SK-N-SH treated with all-trans-retinoic acid at 6 μM for 48 hours (cell line): ENCODE measurements at regions not wholly inside any gene's neighbourhood (a gene's known extent, or its start where the extent isn't known, plus 50 kb on each side); places are given as distances from the start of the nearest gene placed in this dataset.

Source experiments
- ATAC-seq: fragments of 200-7000 bp; cut with Tn5 transposase; 3 replicates; pipeline ENCODE4 v1.9.1; 2020; ENCODE audit warnings: mild to moderate bottlenecking, moderate library complexity
- ARNTL ChIP-seq: fragments of 450-650 bp; formaldehyde crosslinking; IDR thresholded peaks from 2 replicates; pipeline ENCODE4 v1.5.0; 2020; ENCODE audit warnings: low read depth, mild to moderate bottlenecking, moderate library complexity, borderline replicate concordance
- BACH2 ChIP-seq: fragments of 250-450 bp; sonication (Bioruptor Pico); IDR thresholded peaks from 2 replicates; pipeline ENCODE4 v1.9.0; 2021; ENCODE audit warnings: mild to moderate bottlenecking, borderline replicate concordance
- CSDC2 ChIP-seq: fragments of 250-450 bp; sonication (Bioruptor Pico); IDR thresholded peaks from 2 replicates; pipeline ENCODE4 v1.5.0; 2020; ENCODE audit warnings: mild to moderate bottlenecking, moderate library complexity
- ESRRG ChIP-seq: fragments of 250-450 bp; sonication (Bioruptor Pico); IDR thresholded peaks from 2 replicates; pipeline ENCODE4 v1.6.1; 2021; ENCODE audit warnings: mild to moderate bottlenecking
- GLIS3 ChIP-seq: fragments of 250-450 bp; sonication (Bioruptor Pico); IDR thresholded peaks from 2 replicates; pipeline ENCODE4 v1.5.0; 2020; ENCODE audit warnings: mild to moderate bottlenecking, moderate library complexity
- ISL1 ChIP-seq: fragments of 250-450 bp; sonication (Bioruptor Pico); IDR thresholded peaks from 2 replicates; pipeline ENCODE4 v2.1.2; 2022; ENCODE audit warnings: mild to moderate bottlenecking, moderate library complexity
- OSR1 ChIP-seq: fragments of 250-450 bp; sonication (Bioruptor Pico); IDR thresholded peaks from 2 replicates; pipeline ENCODE4 v1.8.0; 2022; ENCODE audit warnings: moderate library complexity, mild to moderate bottlenecking, inconsistent platforms
- PPARA ChIP-seq: fragments of 250-450 bp; sonication (Bioruptor Pico); IDR thresholded peaks from 2 replicates; pipeline ENCODE4 v1.5.0; 2020; ENCODE audit warnings: mild to moderate bottlenecking, borderline replicate concordance
- RARB ChIP-seq: fragments of 250-450 bp; sonication (Bioruptor Pico); IDR thresholded peaks from 2 replicates; pipeline ENCODE4 v1.8.0; 2021; ENCODE audit warnings: mild to moderate bottlenecking, moderate library complexity
- SNAI2 ChIP-seq: fragments of 250-450 bp; sonication (Bioruptor Pico); IDR thresholded peaks from 2 replicates; pipeline ENCODE4 v1.5.0; 2020; ENCODE audit warnings: mild to moderate bottlenecking, moderate library complexity
- TCF4 ChIP-seq: fragments of 250-450 bp; sonication (Bioruptor Pico); IDR thresholded peaks from 2 replicates; pipeline ENCODE4 v1.8.0; 2021; ENCODE audit warnings: mild to moderate bottlenecking, moderate library complexity, borderline replicate concordance
- TOX ChIP-seq: fragments of 250-450 bp; sonication (Bioruptor Pico); IDR thresholded peaks from 2 replicates; pipeline ENCODE4 v1.8.0; 2021; ENCODE audit warnings: mild to moderate bottlenecking, moderate library complexity, borderline replicate concordance
- ZC3H10 ChIP-seq: fragments of 250-450 bp; sonication (Bioruptor Pico); IDR thresholded peaks from 2 replicates; pipeline ENCODE4 v1.5.1; 2021; ENCODE audit warnings: mild to moderate bottlenecking, moderate library complexity
- ZFP3 ChIP-seq: fragments of 250-450 bp; sonication (Bioruptor Pico); IDR thresholded peaks from 2 replicates; pipeline ENCODE4 v1.5.0; 2020; ENCODE audit warnings: mild to moderate bottlenecking, moderate library complexity
- ZFP30 ChIP-seq: fragments of 450-650 bp; formaldehyde crosslinking; IDR thresholded peaks from 2 replicates; pipeline ENCODE4 v1.5.0; 2022; ENCODE audit warnings: mild to moderate bottlenecking, moderate library complexity
- ZNF565 ChIP-seq: fragments of 450-650 bp; formaldehyde crosslinking; conservative IDR thresholded peaks from 2 replicates; pipeline ENCODE4 v1.5.0; 2020; ENCODE audit warnings: low read depth, mild to moderate bottlenecking, moderate library complexity
- ZNF70 ChIP-seq: fragments of 450-650 bp; formaldehyde crosslinking; IDR thresholded peaks from 2 replicates; pipeline ENCODE4 v1.5.0; 2020; ENCODE audit warnings: mild to moderate bottlenecking, moderate library complexity
- ZNF8 ChIP-seq: fragments of 450-650 bp; formaldehyde crosslinking; IDR thresholded peaks from 2 replicates; pipeline ENCODE4 v1.5.0; 2020; ENCODE audit warnings: mild to moderate bottlenecking, moderate library complexity
- TF ChIP-seq, protein P1 (sequence below): fragments of 250-450 bp; sonication (Bioruptor Pico); IDR thresholded peaks from 2 replicates; pipeline ENCODE4 v1.5.1; 2021; ENCODE audit warnings: mild to moderate bottlenecking, moderate library complexity
- TF ChIP-seq, protein P2 (sequence below): fragments of 250-450 bp; sonication (Bioruptor Pico); IDR thresholded peaks from 2 replicates; pipeline ENCODE4 v1.8.0; 2021; ENCODE audit warnings: low read depth, mild to moderate bottlenecking, moderate library complexity, borderline replicate concordance
- TF ChIP-seq, protein P3 (sequence below): fragments of 250-450 bp; sonication (Bioruptor Pico); IDR thresholded peaks from 2 replicates; pipeline ENCODE4 v1.8.0; 2020; ENCODE audit warnings: mild to moderate bottlenecking, moderate library complexity, borderline replicate concordance
- TF ChIP-seq, protein P4 (sequence below): fragments of 250-450 bp; sonication (Bioruptor Pico); IDR thresholded peaks from 2 replicates; pipeline ENCODE4 v1.5.1; 2020; ENCODE audit warnings: low read depth, mild to moderate bottlenecking, moderate library complexity
- TF ChIP-seq, protein P5 (sequence below): fragments of 250-450 bp; sonication (Bioruptor Pico); IDR thresholded peaks from 2 replicates; pipeline ENCODE4 v1.5.0; 2020; ENCODE audit warnings: mild to moderate bottlenecking, moderate library complexity

DNA sequence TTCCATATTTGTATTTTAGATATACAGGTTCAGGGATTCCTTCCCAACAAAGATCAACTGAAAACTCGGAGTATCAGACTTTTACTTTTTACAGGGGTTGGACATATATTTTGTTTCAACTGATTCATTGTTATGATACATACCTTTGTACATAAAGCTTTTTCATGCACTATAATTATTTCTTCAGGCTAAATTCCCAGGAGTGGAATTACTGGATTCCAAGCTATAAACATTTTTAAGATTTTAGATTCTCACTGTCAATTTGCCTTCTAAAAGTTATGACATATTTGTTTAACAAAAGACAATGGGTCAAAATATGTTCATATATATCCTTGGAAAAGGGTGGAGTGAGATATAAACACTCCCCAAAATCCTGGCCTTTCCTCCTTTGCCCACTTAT, 449.0 kb downstream of the PDCD6IP start (continued):
- TF ChIP-seq, protein P1, sequence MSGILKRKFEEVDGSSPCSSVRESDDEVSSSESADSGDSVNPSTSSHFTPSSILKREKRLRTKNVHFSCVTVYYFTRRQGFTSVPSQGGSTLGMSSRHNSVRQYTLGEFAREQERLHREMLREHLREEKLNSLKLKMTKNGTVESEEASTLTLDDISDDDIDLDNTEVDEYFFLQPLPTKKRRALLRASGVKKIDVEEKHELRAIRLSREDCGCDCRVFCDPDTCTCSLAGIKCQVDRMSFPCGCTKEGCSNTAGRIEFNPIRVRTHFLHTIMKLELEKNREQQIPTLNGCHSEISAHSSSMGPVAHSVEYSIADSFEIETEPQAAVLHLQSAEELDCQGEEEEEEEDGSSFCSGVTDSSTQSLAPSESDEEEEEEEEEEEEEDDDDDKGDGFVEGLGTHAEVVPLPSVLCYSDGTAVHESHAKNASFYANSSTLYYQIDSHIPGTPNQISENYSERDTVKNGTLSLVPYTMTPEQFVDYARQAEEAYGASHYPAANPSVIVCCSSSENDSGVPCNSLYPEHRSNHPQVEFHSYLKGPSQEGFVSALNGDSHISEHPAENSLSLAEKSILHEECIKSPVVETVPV (CRISPR knock-in tag): no peak
- no peak for TF ChIP-seq ARNTL (CRISPR knock-in tag)
- TF ChIP-seq ZNF70 (CRISPR knock-in tag): no peak
- TF ChIP-seq ZC3H10: no peak

DNA sequence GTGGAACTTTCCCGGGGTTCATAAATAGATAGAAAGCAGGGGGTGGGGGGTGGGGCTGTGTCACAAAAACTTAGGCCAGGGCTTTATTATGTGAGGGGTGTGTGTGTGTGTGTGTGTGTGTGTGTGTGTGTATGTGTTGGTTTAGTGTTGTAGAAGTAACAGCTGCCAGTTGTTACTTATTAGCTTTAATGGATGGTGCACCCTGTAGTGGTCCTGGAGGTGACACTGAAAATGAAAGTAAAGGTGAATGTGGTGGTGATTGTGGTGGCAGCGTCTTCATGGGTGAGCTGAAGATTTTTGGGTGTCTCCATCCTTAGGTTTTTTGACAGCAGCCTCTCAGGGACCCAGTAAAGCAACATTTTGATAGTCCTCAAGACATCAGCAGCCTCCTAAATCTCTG, 449.9 kb downstream of the PDCD6IP start:
- no peak for ATAC-seq
- TF ChIP-seq RARB (no peak), ZC3H10 (no peak), CSDC2 (CRISPR knock-in tag) (no peak), TOX (CRISPR knock-in tag) (no peak), ISL1 (CRISPR knock-in tag) (no peak), ZFP30 (CRISPR knock-in tag) (no peak), TCF4 (CRISPR knock-in tag) (no peak), OSR1 (no peak), ESRRG (no peak), BACH2 (CRISPR knock-in tag) (no peak), PPARA (CRISPR knock-in tag) (no peak), GLIS3 (CRISPR knock-in tag) (no peak), ZFP3 (CRISPR knock-in tag) (no peak)
- TF ChIP-seq, protein P1 (CRISPR knock-in tag): no peak
- TF ChIP-seq, protein P2, sequence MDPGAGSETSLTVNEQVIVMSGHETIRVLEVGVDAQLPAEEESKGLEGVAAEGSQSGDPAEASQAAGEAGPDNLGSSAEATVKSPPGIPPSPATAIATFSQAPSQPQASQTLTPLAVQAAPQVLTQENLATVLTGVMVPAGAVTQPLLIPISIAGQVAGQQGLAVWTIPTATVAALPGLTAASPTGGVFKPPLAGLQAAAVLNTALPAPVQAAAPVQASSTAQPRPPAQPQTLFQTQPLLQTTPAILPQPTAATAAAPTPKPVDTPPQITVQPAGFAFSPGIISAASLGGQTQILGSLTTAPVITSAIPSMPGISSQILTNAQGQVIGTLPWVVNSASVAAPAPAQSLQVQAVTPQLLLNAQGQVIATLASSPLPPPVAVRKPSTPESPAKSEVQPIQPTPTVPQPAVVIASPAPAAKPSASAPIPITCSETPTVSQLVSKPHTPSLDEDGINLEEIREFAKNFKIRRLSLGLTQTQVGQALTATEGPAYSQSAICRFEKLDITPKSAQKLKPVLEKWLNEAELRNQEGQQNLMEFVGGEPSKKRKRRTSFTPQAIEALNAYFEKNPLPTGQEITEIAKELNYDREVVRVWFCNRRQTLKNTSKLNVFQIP (CRISPR knock-in tag): no peak
- TF ChIP-seq, protein P3, sequence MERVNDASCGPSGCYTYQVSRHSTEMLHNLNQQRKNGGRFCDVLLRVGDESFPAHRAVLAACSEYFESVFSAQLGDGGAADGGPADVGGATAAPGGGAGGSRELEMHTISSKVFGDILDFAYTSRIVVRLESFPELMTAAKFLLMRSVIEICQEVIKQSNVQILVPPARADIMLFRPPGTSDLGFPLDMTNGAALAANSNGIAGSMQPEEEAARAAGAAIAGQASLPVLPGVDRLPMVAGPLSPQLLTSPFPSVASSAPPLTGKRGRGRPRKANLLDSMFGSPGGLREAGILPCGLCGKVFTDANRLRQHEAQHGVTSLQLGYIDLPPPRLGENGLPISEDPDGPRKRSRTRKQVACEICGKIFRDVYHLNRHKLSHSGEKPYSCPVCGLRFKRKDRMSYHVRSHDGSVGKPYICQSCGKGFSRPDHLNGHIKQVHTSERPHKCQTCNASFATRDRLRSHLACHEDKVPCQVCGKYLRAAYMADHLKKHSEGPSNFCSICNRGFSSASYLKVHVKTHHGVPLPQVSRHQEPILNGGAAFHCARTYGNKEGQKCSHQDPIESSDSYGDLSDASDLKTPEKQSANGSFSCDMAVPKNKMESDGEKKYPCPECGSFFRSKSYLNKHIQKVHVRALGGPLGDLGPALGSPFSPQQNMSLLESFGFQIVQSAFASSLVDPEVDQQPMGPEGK: no peak

DNA sequence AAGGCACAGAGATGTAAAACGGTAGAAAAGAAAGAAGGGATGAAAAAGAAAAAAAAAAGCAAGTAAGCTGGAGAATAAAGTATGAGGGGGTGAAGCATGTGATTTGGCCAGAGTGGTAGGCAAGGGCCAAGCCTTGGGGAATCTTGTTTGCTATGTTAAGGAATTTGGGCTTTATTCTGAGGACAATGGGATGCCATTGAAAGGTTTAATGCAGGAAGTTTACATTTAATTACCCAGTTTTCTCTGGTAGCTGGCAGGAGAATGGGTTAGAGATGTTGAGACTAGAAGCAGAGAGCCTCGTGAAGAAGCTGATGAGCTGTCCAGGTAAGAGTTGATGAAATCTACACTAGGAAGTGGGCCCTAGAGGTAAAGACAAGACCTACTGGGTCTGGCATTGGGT, 455.9 kb downstream of the PDCD6IP start:
- no peak for ATAC-seq
- TF ChIP-seq RARB (no peak), ZNF565 (CRISPR knock-in tag) (no peak), ESRRG (no peak), TOX (CRISPR knock-in tag) (no peak), TCF4 (CRISPR knock-in tag) (no peak), ZFP3 (CRISPR knock-in tag) (no peak), OSR1 (no peak), SNAI2 (no peak), CSDC2 (CRISPR knock-in tag) (no peak), ZNF70 (CRISPR knock-in tag) (no peak), ZNF8 (CRISPR knock-in tag) (no peak), ZC3H10 (no peak), GLIS3 (CRISPR knock-in tag) (no peak), BACH2 (CRISPR knock-in tag) (no peak), ZFP30 (CRISPR knock-in tag) (no peak), PPARA (CRISPR knock-in tag) (no peak)
- TF ChIP-seq, protein P4, sequence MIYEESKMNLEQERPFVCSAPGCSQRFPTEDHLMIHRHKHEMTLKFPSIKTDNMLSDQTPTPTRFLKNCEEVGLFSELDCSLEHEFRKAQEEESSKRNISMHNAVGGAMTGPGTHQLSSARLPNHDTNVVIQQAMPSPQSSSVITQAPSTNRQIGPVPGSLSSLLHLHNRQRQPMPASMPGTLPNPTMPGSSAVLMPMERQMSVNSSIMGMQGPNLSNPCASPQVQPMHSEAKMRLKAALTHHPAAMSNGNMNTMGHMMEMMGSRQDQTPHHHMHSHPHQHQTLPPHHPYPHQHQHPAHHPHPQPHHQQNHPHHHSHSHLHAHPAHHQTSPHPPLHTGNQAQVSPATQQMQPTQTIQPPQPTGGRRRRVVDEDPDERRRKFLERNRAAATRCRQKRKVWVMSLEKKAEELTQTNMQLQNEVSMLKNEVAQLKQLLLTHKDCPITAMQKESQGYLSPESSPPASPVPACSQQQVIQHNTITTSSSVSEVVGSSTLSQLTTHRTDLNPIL: no peak
- TF ChIP-seq, protein P3: no peak
- TF ChIP-seq, protein P5, sequence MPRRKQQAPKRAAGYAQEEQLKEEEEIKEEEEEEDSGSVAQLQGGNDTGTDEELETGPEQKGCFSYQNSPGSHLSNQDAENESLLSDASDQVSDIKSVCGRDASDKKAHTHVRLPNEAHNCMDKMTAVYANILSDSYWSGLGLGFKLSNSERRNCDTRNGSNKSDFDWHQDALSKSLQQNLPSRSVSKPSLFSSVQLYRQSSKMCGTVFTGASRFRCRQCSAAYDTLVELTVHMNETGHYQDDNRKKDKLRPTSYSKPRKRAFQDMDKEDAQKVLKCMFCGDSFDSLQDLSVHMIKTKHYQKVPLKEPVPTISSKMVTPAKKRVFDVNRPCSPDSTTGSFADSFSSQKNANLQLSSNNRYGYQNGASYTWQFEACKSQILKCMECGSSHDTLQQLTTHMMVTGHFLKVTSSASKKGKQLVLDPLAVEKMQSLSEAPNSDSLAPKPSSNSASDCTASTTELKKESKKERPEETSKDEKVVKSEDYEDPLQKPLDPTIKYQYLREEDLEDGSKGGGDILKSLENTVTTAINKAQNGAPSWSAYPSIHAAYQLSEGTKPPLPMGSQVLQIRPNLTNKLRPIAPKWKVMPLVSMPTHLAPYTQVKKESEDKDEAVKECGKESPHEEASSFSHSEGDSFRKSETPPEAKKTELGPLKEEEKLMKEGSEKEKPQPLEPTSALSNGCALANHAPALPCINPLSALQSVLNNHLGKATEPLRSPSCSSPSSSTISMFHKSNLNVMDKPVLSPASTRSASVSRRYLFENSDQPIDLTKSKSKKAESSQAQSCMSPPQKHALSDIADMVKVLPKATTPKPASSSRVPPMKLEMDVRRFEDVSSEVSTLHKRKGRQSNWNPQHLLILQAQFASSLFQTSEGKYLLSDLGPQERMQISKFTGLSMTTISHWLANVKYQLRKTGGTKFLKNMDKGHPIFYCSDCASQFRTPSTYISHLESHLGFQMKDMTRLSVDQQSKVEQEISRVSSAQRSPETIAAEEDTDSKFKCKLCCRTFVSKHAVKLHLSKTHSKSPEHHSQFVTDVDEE (CRISPR knock-in tag): no peak
- TF ChIP-seq, protein P2 (CRISPR knock-in tag): no peak
